HepG2 (cell line): ENCODE measurements at regions not wholly inside any gene's neighbourhood (a gene's known extent, or its start where the extent isn't known, plus 50 kb on each side); places are given as distances from the start of the nearest gene placed in this dataset.

Experiments used
- ATAC-seq: fragments of 200-7000 bp; cut with Tn5 transposase; 3 replicates; pipeline ENCODE4 v1.9.1; 2020; ENCODE audit warnings: mild to moderate bottlenecking, moderate library complexity
- BruUV-seq: library from RNA; stranded (reverse); fragments of 400-500 nt; replicated peaks from 2 replicates; lab custom pipeline; 2021; lab: Mats Ljungman, UMichigan
- CTCF ChIA-PET: fragments of 300-600 bp; formaldehyde crosslinking; extraction: SDS; loops from one replicate; lab custom pipeline; 2021; ENCODE audit warnings: low total read pairs, inconsistent platforms, low intra/inter-chr PET ratio; lab: Yijun Ruan, JAX
- POLR2A ChIA-PET: fragments of 350-600 bp; sonication (Branson Sonifier 250); formaldehyde crosslinking; loops from one replicate; lab custom pipeline; 2020; ENCODE audit warnings: antibody characterized with exemption, inconsistent platforms; lab: Yijun Ruan, JAX
- DNase-seq: peaks from one replicate; pipeline ENCODE4 v3.0.0-alpha.2; 2015; ENCODE audit warnings: low spot score
- FAIRE-seq: peaks from 3 replicates; lab custom pipeline; 2011; peaks lifted over from hg19 to GRCh38; lab: Jason Lieb, UNC
- H2AFZ ChIP-seq: one replicate; pipeline ENCODE4 v1.6.1; 2011; ENCODE audit warnings: low read length, inconsistent platforms
- H3K27ac ChIP-seq: fragments of 300-600 bp; 3 replicates; pipeline ENCODE4 v1.8.0; 2011; ENCODE audit warnings: mixed run types, mild to moderate bottlenecking, mixed read lengths, low read length, inconsistent platforms; ENCODE audit not compliant: insufficient read depth; ENCODE audit errors: extremely low read length
- H3K27me3 ChIP-seq, 2 experiments: fragments of 200-600 bp in 1 of 2; 2 replicates in 1 of 2; 3 replicates in 1 of 2; pipeline versions ENCODE4 v1.6.0 to v1.8.0; 2011; ENCODE audit warnings: low read length in 2 of 2, mild to moderate bottlenecking in 2 of 2, moderate library complexity in 2 of 2, inconsistent platforms in 1 of 2; ENCODE audit not compliant: insufficient read depth in 2 of 2, control insufficient read depth in 1 of 2
- H3K36me3 ChIP-seq, 2 experiments: fragments of 200-600 bp in 1 of 2; replicated peaks in 1 of 2; 2 replicates in 1 of 2; 3 replicates in 1 of 2; pipeline versions ENCODE4 v1.5.1 to v1.8.0; 2011; ENCODE audit warnings: low read length in 2 of 2, inconsistent platforms in 1 of 2; ENCODE audit not compliant: insufficient read depth in 2 of 2, control insufficient read depth in 1 of 2
- H3K4me1 ChIP-seq: 2 replicates; pipeline ENCODE4 v1.5.1; 2012; ENCODE audit warnings: low read length, inconsistent platforms; ENCODE audit not compliant: insufficient read depth
- H3K4me2 ChIP-seq: 2 replicates; pipeline ENCODE4 v1.6.0; 2011; ENCODE audit warnings: low read depth, low read length, inconsistent platforms
- H3K4me3 ChIP-seq, 3 experiments: fragments of 200-600 bp in 1 of 3; sonication (generic), shearing (Covaris generic) in 1 of 3; replicated peaks in 1 of 3; 2 replicates each; pipeline ENCODE4 v1.5.1; 2011 to 2016; ENCODE audit warnings: low read length in 3 of 3, inconsistent platforms in 2 of 3, low read depth in 2 of 3, mild to moderate bottlenecking in 2 of 3, control low read depth in 1 of 3, mixed read lengths in 1 of 3; ENCODE audit not compliant: insufficient read depth in 1 of 3
- H3K79me2 ChIP-seq: one replicate; pipeline ENCODE4 v1.6.1; 2011; ENCODE audit warnings: low read length, inconsistent platforms; ENCODE audit not compliant: insufficient read depth
- H3K9ac ChIP-seq: 2 replicates; pipeline ENCODE4 v1.6.0; 2011; ENCODE audit warnings: mild to moderate bottlenecking, low read depth, low read length, inconsistent platforms; ENCODE audit not compliant: insufficient read depth
- H3K9me3 ChIP-seq: 2 replicates; pipeline ENCODE4 v1.5.1; 2012; ENCODE audit warnings: mild to moderate bottlenecking, low read length
- H4K20me1 ChIP-seq: 2 replicates; pipeline ENCODE4 v1.6.0; 2011; ENCODE audit warnings: inconsistent platforms, mild to moderate bottlenecking, low read length, moderate library complexity; ENCODE audit not compliant: insufficient read depth
- KLF16 ChIP-seq, 2 experiments: sonication (generic) in 1 of 2; formaldehyde crosslinking in 1 of 2; IDR thresholded peaks; 2 replicates each; pipeline versions ENCODE4 v1.6.1 to v1.8.0; 2016 to 2023; ENCODE audit warnings: missing genetic modification reagents in 2 of 2, missing compliant biosample characterization in 1 of 2
- MEIS2 ChIP-seq: sonication (generic); formaldehyde crosslinking; IDR thresholded peaks from 2 replicates; pipeline ENCODE4 v1.9.0; 2021; ENCODE audit warnings: mild to moderate bottlenecking, missing genetic modification reagents
- MTA1 ChIP-seq: sonication (generic); formaldehyde crosslinking; IDR thresholded peaks from 2 replicates; pipeline ENCODE4 v1.4.0; 2020; ENCODE audit warnings: missing genetic modification reagents, mild to moderate bottlenecking, borderline replicate concordance
- ZNF256 ChIP-seq: sonication (generic); formaldehyde crosslinking; conservative IDR thresholded peaks from 2 replicates; pipeline ENCODE4 v1.4.0; 2020; ENCODE audit warnings: missing genetic modification reagents
- ZNF264 ChIP-seq: sonication (generic); formaldehyde crosslinking; IDR thresholded peaks from 2 replicates; pipeline ENCODE4 v1.4.0; 2020; ENCODE audit warnings: missing genetic modification reagents
- ZNF350 ChIP-seq: sonication (generic); formaldehyde crosslinking; IDR thresholded peaks from 2 replicates; pipeline ENCODE4 v1.4.0; 2020; ENCODE audit warnings: mild to moderate bottlenecking, low read depth, missing genetic modification reagents, borderline replicate concordance
- ZNF354B ChIP-seq: sonication (generic); formaldehyde crosslinking; IDR thresholded peaks from 2 replicates; pipeline ENCODE4 v1.8.0; 2022; ENCODE audit warnings: mild to moderate bottlenecking, missing genetic modification reagents
- ZNF512 ChIP-seq: sonication (generic); formaldehyde crosslinking; IDR thresholded peaks from 2 replicates; pipeline ENCODE4 v1.4.0; 2020; ENCODE audit warnings: mild to moderate bottlenecking, missing genetic modification reagents
- ZNF546 ChIP-seq: sonication (generic); formaldehyde crosslinking; conservative IDR thresholded peaks from 2 replicates; pipeline ENCODE4 v1.8.1; 2023; ENCODE audit warnings: mild to moderate bottlenecking, missing genetic modification reagents
- WGBS: methylation state at CpG from one replicate; pipeline ENCODE4 v1.1.6; 2017; ENCODE audit warnings: low lambda C conversion rate; 5-methylcytosine and 5-hydroxymethylcytosine counted together
- in situ Hi-C: cut with HindIII; loops from 2 replicates; pipeline ENCODE4 v1.10.0; 2017; ENCODE audit warnings: low pct_unique_long_range_greater_than_20kb; ENCODE audit not compliant: extremely low pct_ligation_motif_present
- intact Hi-C: fragments of 100-400 bp; cut with micrococcal nuclease; formaldehyde crosslinking; loops from one replicate; pipeline ENCODE4 v1.10.0; 2022; ENCODE audit not compliant: unreplicated experiment
- TF ChIP-seq, protein P1 (sequence below): sonication (generic); formaldehyde crosslinking; IDR thresholded peaks from 2 replicates; pipeline ENCODE4 v1.5.0; 2020; ENCODE audit warnings: missing genetic modification reagents
- TF ChIP-seq, protein P2 (sequence below): sonication (generic); formaldehyde crosslinking; IDR thresholded peaks from 2 replicates; pipeline ENCODE4 v1.4.0; 2020; ENCODE audit warnings: missing genetic modification reagents, borderline replicate concordance

DNA sequence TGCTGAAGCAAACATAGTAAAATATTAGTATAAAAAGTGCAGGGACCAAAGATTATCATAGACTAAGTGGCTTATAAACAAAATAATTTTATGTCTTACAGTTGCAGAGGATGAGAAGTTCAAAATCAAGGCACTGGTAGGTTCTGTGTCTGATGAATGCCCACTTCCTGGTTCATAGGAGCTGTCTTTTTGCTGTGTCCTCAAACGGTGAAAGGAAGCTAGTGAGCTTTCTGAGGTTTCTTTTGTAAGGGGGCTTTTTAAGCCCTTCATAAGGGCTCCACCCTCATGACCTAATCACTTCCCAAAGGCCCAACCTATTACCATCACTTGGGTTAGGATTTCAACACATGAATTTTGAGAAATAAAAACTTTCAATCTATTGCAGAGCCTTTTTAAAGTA is 946.7 kb upstream of the ACVR2A start:
- FAIRE-seq, result no peak
- no peak overlapping the region for H3K4me3 ChIP-seq
- H3K27me3 ChIP-seq, result no peaks in the 10 kb centered on the region
- H3K4me2 ChIP-seq, result no peak overlapping the region
- H2AFZ ChIP-seq, result no peak overlapping the region
- no peak overlapping the region for H3K9ac ChIP-seq
- no peaks in the 10 kb centered on the region for H3K9me3 ChIP-seq
- in situ Hi-C loops (no loop called here), intact Hi-C loops (no loop called here)
- 0% methylated on average over 1 of the region's 1 CpG for WGBS
- no peak overlapping the region for H3K27ac ChIP-seq
- no peaks in the 10 kb centered on the region for H3K79me2 ChIP-seq
- H4K20me1 ChIP-seq, result no peaks in the 10 kb centered on the region
- DNase-seq, result no peak
- no peaks in the 10 kb centered on the region for H3K36me3 ChIP-seq
- no peaks in the 10 kb centered on the region for H3K4me1 ChIP-seq
- POLR2A ChIA-PET, result no interaction called here
- BruUV-seq, result no TSS peak
- CTCF ChIA-PET, result no interaction called here
- no peak for ATAC-seq
- TF ChIP-seq, protein P1, sequence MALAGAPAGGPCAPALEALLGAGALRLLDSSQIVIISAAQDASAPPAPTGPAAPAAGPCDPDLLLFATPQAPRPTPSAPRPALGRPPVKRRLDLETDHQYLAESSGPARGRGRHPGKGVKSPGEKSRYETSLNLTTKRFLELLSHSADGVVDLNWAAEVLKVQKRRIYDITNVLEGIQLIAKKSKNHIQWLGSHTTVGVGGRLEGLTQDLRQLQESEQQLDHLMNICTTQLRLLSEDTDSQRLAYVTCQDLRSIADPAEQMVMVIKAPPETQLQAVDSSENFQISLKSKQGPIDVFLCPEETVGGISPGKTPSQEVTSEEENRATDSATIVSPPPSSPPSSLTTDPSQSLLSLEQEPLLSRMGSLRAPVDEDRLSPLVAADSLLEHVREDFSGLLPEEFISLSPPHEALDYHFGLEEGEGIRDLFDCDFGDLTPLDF, result no peak
- TF ChIP-seq ZNF546 (CRISPR knock-in tag), result no peak
- no peak for TF ChIP-seq KLF16 (CRISPR knock-in tag; IDR thresholded peaks at IDR 0.05)
- no peak for TF ChIP-seq ZNF350 (CRISPR knock-in tag)
- no peak for TF ChIP-seq ZNF354B (CRISPR knock-in tag)
- no peak for TF ChIP-seq ZNF256 (CRISPR knock-in tag)
- TF ChIP-seq MTA1 (CRISPR knock-in tag), result no peak
- no peak for TF ChIP-seq ZNF264
- TF ChIP-seq, protein P2, sequence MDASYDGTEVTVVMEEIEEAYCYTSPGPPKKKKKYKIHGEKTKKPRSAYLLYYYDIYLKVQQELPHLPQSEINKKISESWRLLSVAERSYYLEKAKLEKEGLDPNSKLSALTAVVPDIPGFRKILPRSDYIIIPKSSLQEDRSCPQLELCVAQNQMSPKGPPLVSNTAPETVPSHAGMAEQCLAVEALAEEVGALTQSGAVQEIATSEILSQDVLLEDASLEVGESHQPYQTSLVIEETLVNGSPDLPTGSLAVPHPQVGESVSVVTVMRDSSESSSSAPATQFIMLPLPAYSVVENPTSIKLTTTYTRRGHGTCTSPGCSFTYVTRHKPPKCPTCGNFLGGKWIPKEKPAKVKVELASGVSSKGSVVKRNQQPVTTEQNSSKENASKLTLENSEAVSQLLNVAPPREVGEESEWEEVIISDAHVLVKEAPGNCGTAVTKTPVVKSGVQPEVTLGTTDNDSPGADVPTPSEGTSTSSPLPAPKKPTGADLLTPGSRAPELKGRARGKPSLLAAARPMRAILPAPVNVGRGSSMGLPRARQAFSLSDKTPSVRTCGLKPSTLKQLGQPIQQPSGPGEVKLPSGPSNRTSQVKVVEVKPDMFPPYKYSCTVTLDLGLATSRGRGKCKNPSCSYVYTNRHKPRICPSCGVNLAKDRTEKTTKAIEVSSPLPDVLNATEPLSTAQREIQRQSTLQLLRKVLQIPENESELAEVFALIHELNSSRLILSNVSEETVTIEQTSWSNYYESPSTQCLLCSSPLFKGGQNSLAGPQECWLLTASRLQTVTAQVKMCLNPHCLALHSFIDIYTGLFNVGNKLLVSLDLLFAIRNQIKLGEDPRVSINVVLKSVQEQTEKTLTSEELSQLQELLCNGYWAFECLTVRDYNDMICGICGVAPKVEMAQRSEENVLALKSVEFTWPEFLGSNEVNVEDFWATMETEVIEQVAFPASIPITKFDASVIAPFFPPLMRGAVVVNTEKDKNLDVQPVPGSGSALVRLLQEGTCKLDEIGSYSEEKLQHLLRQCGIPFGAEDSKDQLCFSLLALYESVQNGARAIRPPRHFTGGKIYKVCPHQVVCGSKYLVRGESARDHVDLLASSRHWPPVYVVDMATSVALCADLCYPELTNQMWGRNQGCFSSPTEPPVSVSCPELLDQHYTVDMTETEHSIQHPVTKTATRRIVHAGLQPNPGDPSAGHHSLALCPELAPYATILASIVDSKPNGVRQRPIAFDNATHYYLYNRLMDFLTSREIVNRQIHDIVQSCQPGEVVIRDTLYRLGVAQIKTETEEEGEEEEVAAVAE (CRISPR knock-in tag), result no peak
- TF ChIP-seq MEIS2 (CRISPR knock-in tag), result no peak
- TF ChIP-seq ZNF512 (CRISPR knock-in tag), result no peak
